ENCODE measurements at regions not wholly inside any gene's neighbourhood (a gene's known extent, or its start where the extent isn't known, plus 50 kb on each side); places are given as distances from the start of the nearest gene placed in this dataset.
"Not testable (repeated sequence)": the region's sequence is repeated elsewhere in the genome, so short reads cannot be mapped to it uniquely, and the experiment has no call there.

GRCh38 chr1:817071-817599 is 106.6 kb upstream of the SAMD11 start:
- WGBS: 60% methylated on average over 5 of the region's 14 CpGs
- Histone ChIP-seq H3K36me3 (ENCODE audit: control insufficient read depth in 1 of 2, insufficient read depth in 2 of 2, low read depth in 1 of 2, low read length in 2 of 2) (peaks cover 11 to 33% of the 10 kb centered on the region in 2 experiments), H3K9ac (ENCODE audit: low read length) (peak overlapping the region; percentile 81), H3K79me1 (replicated peaks; ENCODE audit: low read length, poor library complexity, severe bottlenecking) (peaks cover 21% of the 10 kb centered on the region), H3K4me3 (ENCODE audit: insufficient read depth in 1 of 2, low read depth in 1 of 2, low read length in 2 of 2) (peak overlapping the region in 1 of 2 experiments; percentile 66)
- not testable (repeated sequence) for H3K9me3 ChIP-seq (ENCODE audit: control insufficient read depth, low read length); H3K18ac ChIP-seq (ENCODE audit: low read depth in 1 of 2, low read length in 2 of 2); H2AFZ ChIP-seq (ENCODE audit: low read depth, low read length); H3K14ac ChIP-seq (ENCODE audit: low read length in 2 of 2); H2BK5ac ChIP-seq (ENCODE audit: low read depth, low read length, poor library complexity, severe bottlenecking); H3K23ac ChIP-seq (ENCODE audit: low read length in 2 of 2); H2BK120ac ChIP-seq (ENCODE audit: low read depth, low read length); H2BK12ac ChIP-seq (ENCODE audit: low read length in 2 of 2); H3K27ac ChIP-seq (ENCODE audit: low read length, poor library complexity, severe bottlenecking); H4K8ac ChIP-seq (ENCODE audit: low read length); H3K4me1 ChIP-seq (ENCODE audit: control insufficient read depth, insufficient read depth, low read depth, low read length); H3K27me3 ChIP-seq (ENCODE audit: control insufficient read depth in 1 of 2, insufficient read depth in 1 of 2, low read length in 2 of 2); H2BK15ac ChIP-seq (ENCODE audit: low read depth, poor library complexity, severe bottlenecking); H3K4ac ChIP-seq (ENCODE audit: low read depth in 1 of 2, low read length in 2 of 2); H3K4me2 ChIP-seq (ENCODE audit: low read length, poor library complexity, severe bottlenecking); H2AK5ac ChIP-seq (ENCODE audit: low read length, severe bottlenecking); H4K91ac ChIP-seq (ENCODE audit: low read length)
- DNase-seq: peak; percentile 76

- H3K4me2 ChIP-seq (ENCODE audit: low read length, poor library complexity, severe bottlenecking); H3K27ac ChIP-seq (ENCODE audit: low read length, poor library complexity, severe bottlenecking); H3K14ac ChIP-seq (ENCODE audit: low read length in 2 of 2); H2BK5ac ChIP-seq (ENCODE audit: low read depth, low read length, poor library complexity, severe bottlenecking); H2BK12ac ChIP-seq (ENCODE audit: low read length in 2 of 2); H2BK120ac ChIP-seq (ENCODE audit: low read depth, low read length); H4K8ac ChIP-seq (ENCODE audit: low read length); H3K27me3 ChIP-seq (ENCODE audit: control insufficient read depth in 1 of 2, insufficient read depth in 1 of 2, low read length in 2 of 2); H3K18ac ChIP-seq (ENCODE audit: low read depth in 1 of 2, low read length in 2 of 2); H2AK5ac ChIP-seq (ENCODE audit: low read length, severe bottlenecking); H4K91ac ChIP-seq (ENCODE audit: low read length); H2BK15ac ChIP-seq (ENCODE audit: low read depth, poor library complexity, severe bottlenecking); H2AFZ ChIP-seq (ENCODE audit: low read depth, low read length); H3K23ac ChIP-seq (ENCODE audit: low read length in 2 of 2); H3K9me3 ChIP-seq (ENCODE audit: control insufficient read depth, low read length); H3K4ac ChIP-seq (ENCODE audit: low read depth in 1 of 2, low read length in 2 of 2); H3K4me1 ChIP-seq (ENCODE audit: control insufficient read depth, insufficient read depth, low read depth, low read length): not testable (repeated sequence)
- Histone ChIP-seq H3K79me1 (replicated peaks; ENCODE audit: low read length, poor library complexity, severe bottlenecking) (peaks cover 29% of the 10 kb centered on the region), H3K36me3 (ENCODE audit: control insufficient read depth in 1 of 2, insufficient read depth in 2 of 2, low read depth in 1 of 2, low read length in 2 of 2) (peaks cover 11 to 41% of the 10 kb centered on the region in 2 experiments), H3K4me3 (ENCODE audit: insufficient read depth in 1 of 2, low read depth in 1 of 2, low read length in 2 of 2) (peak overlapping the region in 1 of 2 experiments; percentile 75), H3K9ac (ENCODE audit: low read length) (peak overlapping the region; percentile 92)
- peak; percentile 75 for DNase-seq
- WGBS: 55% methylated on average over 7 of the region's 20 CpGs
Measured at GRCh38 chr1:817658-818617, 105.8 kb upstream of the SAMD11 start.

- peak; percentile 11 for DNase-seq
- Histone ChIP-seq H2BK15ac (ENCODE audit: low read depth, poor library complexity, severe bottlenecking) (no peak overlapping the region), H2BK12ac (ENCODE audit: low read length in 2 of 2) (no peak overlapping the region), H2BK120ac (ENCODE audit: low read depth, low read length) (no peak overlapping the region), H3K18ac (ENCODE audit: low read depth in 1 of 2, low read length in 2 of 2) (no peak overlapping the region), H4K91ac (ENCODE audit: low read length) (no peak overlapping the region), H4K8ac (ENCODE audit: low read length) (no peak overlapping the region), H2AK5ac (ENCODE audit: low read length, severe bottlenecking) (no peak overlapping the region), H3K9ac (ENCODE audit: low read length) (peak overlapping the region; percentile 92), H2AFZ (ENCODE audit: low read depth, low read length) (no peak overlapping the region), H3K4me2 (ENCODE audit: low read length, poor library complexity, severe bottlenecking) (no peak overlapping the region), H3K4me1 (ENCODE audit: control insufficient read depth, insufficient read depth, low read depth, low read length) (no peaks in the 10 kb centered on the region), H3K36me3 (ENCODE audit: control insufficient read depth in 1 of 2, insufficient read depth in 2 of 2, low read depth in 1 of 2, low read length in 2 of 2) (peaks cover 11 to 46% of the 10 kb centered on the region in 2 experiments), H3K4me3 (ENCODE audit: insufficient read depth in 1 of 2, low read depth in 1 of 2, low read length in 2 of 2) (peak overlapping the region in 1 of 2 experiments; percentile 75), H3K79me1 (replicated peaks; ENCODE audit: low read length, poor library complexity, severe bottlenecking) (peaks cover 34% of the 10 kb centered on the region), H3K23ac (ENCODE audit: low read length in 2 of 2) (no peak overlapping the region), H3K14ac (ENCODE audit: low read length in 2 of 2) (no peak overlapping the region), H2BK5ac (ENCODE audit: low read depth, low read length, poor library complexity, severe bottlenecking) (no peak overlapping the region), H3K27me3 (ENCODE audit: control insufficient read depth in 1 of 2, insufficient read depth in 1 of 2, low read length in 2 of 2) (no peaks in the 10 kb centered on the region), H3K27ac (ENCODE audit: low read length, poor library complexity, severe bottlenecking) (no peak overlapping the region), H3K9me3 (ENCODE audit: control insufficient read depth, low read length) (no peaks in the 10 kb centered on the region), H3K4ac (ENCODE audit: low read depth in 1 of 2, low read length in 2 of 2) (no peak overlapping the region)
- WGBS: 78% methylated on average over 13 of the region's 13 CpGs
Measured at GRCh38 chr1:818618-819291, 105.0 kb upstream of the SAMD11 start.

DNA sequence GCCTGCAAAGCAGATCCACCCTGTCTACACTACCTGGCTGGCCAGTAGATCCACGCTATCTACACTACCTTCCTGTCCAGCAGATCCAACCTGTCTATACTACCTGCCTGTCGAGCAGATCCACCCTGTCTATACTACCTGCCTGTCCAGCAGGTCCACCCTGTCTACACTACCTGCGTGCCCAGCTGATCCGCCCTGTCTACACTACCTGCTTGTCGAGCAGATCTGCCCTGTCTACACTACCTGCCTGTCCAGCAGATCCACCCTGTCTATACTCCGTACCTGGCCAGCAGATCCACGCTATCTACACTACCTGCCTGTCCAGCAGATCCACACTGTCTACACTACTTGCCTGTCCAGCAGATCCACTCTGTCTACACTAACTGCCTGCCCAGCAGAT is 102.8 kb upstream of the SAMD11 start:
- 97% methylated on average over 7 of the region's 7 CpGs for WGBS

More for the DNA sequence above, 102.8 kb upstream of the SAMD11 start:
- no peaks in the 10 kb centered on the region for H3K9me3 ChIP-seq (ENCODE audit: control insufficient read depth, low read length)
- H2BK15ac ChIP-seq (ENCODE audit: low read depth, poor library complexity, severe bottlenecking): no peak overlapping the region
- H3K14ac ChIP-seq (ENCODE audit: low read length in 2 of 2): no peak overlapping the region
- no peak overlapping the region for H3K18ac ChIP-seq (ENCODE audit: low read depth in 1 of 2, low read length in 2 of 2)
- H2BK5ac ChIP-seq (ENCODE audit: low read depth, low read length, poor library complexity, severe bottlenecking): no peak overlapping the region
- H3K4me2 ChIP-seq (ENCODE audit: low read length, poor library complexity, severe bottlenecking): no peak overlapping the region
- H4K91ac ChIP-seq (ENCODE audit: low read length): no peak overlapping the region
- no peak overlapping the region for H3K9ac ChIP-seq (ENCODE audit: low read length)
- H3K27ac ChIP-seq (ENCODE audit: low read length, poor library complexity, severe bottlenecking): no peak overlapping the region
- H3K4ac ChIP-seq (ENCODE audit: low read depth in 1 of 2, low read length in 2 of 2): no peak overlapping the region
- H3K4me1 ChIP-seq (ENCODE audit: control insufficient read depth, insufficient read depth, low read depth, low read length): peaks cover 2% of the 10 kb centered on the region
- H3K27me3 ChIP-seq (ENCODE audit: control insufficient read depth in 1 of 2, insufficient read depth in 1 of 2, low read length in 2 of 2): no peaks in the 10 kb centered on the region
- H3K36me3 ChIP-seq (ENCODE audit: control insufficient read depth in 1 of 2, insufficient read depth in 2 of 2, low read depth in 1 of 2, low read length in 2 of 2): peaks cover 11 to 46% of the 10 kb centered on the region in 2 experiments
- H4K8ac ChIP-seq (ENCODE audit: low read length): no peak overlapping the region
- no peak overlapping the region for H2AK5ac ChIP-seq (ENCODE audit: low read length, severe bottlenecking)
- no peak overlapping the region for H3K4me3 ChIP-seq (ENCODE audit: insufficient read depth in 1 of 2, low read depth in 1 of 2, low read length in 2 of 2)
- H2BK12ac ChIP-seq (ENCODE audit: low read length in 2 of 2): no peak overlapping the region
- H3K79me1 ChIP-seq (replicated peaks; ENCODE audit: low read length, poor library complexity, severe bottlenecking): peaks cover 34% of the 10 kb centered on the region
- H3K23ac ChIP-seq (ENCODE audit: low read length in 2 of 2): no peak overlapping the region
- no peak for DNase-seq
- no peak overlapping the region for H2AFZ ChIP-seq (ENCODE audit: low read depth, low read length)
- no peak overlapping the region for H2BK120ac ChIP-seq (ENCODE audit: low read depth, low read length)
